ENCODE measurements at regions not wholly inside any gene's neighbourhood (a gene's known extent, or its start where the extent isn't known, plus 50 kb on each side); places are given as distances from the start of the nearest gene placed in this dataset.

DNA sequence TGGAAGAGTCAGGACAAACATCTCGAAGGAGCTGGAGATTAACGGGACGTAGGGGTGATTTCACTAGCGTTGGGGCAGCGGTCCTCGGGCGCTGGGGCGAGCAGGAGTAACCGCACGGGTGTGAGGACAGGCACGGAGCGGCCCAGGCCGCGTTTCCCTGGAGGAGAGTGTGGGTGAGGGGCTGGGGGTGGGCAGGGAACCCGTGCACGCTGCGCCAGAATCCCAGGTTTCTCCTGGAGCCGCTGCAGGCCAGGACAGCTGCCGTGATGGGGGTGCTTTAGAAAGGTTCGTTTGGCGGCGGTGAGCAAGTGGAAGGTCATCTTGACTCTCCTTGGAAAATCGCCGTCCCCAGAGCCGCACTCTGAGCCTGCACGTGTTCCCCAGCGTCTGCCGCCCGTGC, 290.2 kb upstream of the IRX1 start:
- TF ChIP-seq, protein P1, sequence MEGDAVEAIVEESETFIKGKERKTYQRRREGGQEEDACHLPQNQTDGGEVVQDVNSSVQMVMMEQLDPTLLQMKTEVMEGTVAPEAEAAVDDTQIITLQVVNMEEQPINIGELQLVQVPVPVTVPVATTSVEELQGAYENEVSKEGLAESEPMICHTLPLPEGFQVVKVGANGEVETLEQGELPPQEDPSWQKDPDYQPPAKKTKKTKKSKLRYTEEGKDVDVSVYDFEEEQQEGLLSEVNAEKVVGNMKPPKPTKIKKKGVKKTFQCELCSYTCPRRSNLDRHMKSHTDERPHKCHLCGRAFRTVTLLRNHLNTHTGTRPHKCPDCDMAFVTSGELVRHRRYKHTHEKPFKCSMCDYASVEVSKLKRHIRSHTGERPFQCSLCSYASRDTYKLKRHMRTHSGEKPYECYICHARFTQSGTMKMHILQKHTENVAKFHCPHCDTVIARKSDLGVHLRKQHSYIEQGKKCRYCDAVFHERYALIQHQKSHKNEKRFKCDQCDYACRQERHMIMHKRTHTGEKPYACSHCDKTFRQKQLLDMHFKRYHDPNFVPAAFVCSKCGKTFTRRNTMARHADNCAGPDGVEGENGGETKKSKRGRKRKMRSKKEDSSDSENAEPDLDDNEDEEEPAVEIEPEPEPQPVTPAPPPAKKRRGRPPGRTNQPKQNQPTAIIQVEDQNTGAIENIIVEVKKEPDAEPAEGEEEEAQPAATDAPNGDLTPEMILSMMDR (IDR thresholded peaks at IDR 0.05), result no peak
- no peak for TF ChIP-seq POLR2AphosphoS5 (IDR thresholded peaks at IDR 0.05)
- no peak for TF ChIP-seq EP300 (IDR thresholded peaks at IDR 0.05)
- TF ChIP-seq POLR2A (IDR thresholded peaks at IDR 0.05), result no peak
